ENCODE measurements at regions not wholly inside any gene's neighbourhood (a gene's known extent, or its start where the extent isn't known, plus 50 kb on each side); places are given as distances from the start of the nearest gene placed in this dataset.

DNA sequence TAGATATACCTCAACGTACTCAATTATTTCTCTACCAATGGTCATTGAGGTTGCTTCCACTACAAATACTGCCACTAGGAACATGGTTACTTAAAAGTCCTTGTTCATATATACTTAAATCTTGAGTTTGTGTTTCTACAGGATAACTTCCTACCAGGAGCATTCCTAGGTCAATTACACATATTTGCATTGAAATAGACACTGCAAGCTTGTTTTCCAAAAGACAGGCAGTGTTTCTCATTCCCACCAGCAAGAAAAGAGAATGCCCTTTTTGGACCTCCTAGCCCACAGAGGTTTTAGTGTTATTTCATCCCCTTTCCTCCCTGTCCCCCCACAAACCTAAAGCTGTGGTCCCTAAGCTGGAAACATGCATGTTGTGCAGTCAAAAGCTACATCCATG is 177.3 kb downstream of the ID4 start:
- TF ChIP-seq GATA3 (IDR thresholded peaks at IDR 0.05; ENCODE audit: low read depth, low read length) (no peak), GATA2 (IDR thresholded peaks at IDR 0.05; ENCODE audit: low read depth, low read length) (no peak)
